ENCODE measurements at regions not wholly inside any gene's neighbourhood (a gene's known extent, or its start where the extent isn't known, plus 50 kb on each side); places are given as distances from the start of the nearest gene placed in this dataset.
"Not testable (repeated sequence)": the region's sequence is repeated elsewhere in the genome, so short reads cannot be mapped to it uniquely, and the experiment has no call there.

GRCh38 chr6:120748574-120748973 is 585.7 kb downstream of the TBC1D32 start:
- not testable (repeated sequence) for TF ChIP-seq RORB (CRISPR knock-in tag; IDR thresholded peaks at IDR 0.05); CTCF (IDR thresholded peaks at IDR 0.05); FOXP1 (CRISPR knock-in tag; IDR thresholded peaks at IDR 0.05; ENCODE audit: borderline replicate concordance); AFF4 (CRISPR knock-in tag; IDR thresholded peaks at IDR 0.05; ENCODE audit: borderline replicate concordance); ATF2 (CRISPR knock-in tag; IDR thresholded peaks at IDR 0.05; ENCODE audit: borderline replicate concordance, low read depth); ZNF423 (CRISPR knock-in tag; IDR thresholded peaks at IDR 0.05); ZBTB43 (CRISPR knock-in tag; IDR thresholded peaks at IDR 0.05); HMGA2 (CRISPR knock-in tag; IDR thresholded peaks at IDR 0.05); IRF2 (CRISPR knock-in tag; IDR thresholded peaks at IDR 0.05; ENCODE audit: borderline replicate concordance, low read depth); JUN (CRISPR knock-in tag; IDR thresholded peaks at IDR 0.05)
- TF ChIP-seq, protein P1, sequence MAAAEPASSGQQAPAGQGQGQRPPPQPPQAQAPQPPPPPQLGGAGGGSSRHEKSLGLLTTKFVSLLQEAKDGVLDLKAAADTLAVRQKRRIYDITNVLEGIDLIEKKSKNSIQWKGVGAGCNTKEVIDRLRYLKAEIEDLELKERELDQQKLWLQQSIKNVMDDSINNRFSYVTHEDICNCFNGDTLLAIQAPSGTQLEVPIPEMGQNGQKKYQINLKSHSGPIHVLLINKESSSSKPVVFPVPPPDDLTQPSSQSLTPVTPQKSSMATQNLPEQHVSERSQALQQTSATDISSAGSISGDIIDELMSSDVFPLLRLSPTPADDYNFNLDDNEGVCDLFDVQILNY (CRISPR knock-in tag; IDR thresholded peaks at IDR 0.05), result not testable (repeated sequence)
